GM19395 (cell line): ENCODE measurements at regions not wholly inside any gene's neighbourhood (a gene's known extent, or its start where the extent isn't known, plus 50 kb on each side); places are given as distances from the start of the nearest gene placed in this dataset.

ENCODE experiments used
- ATAC-seq: cut with Tn5 transposase; IDR thresholded peaks from one replicate; pipeline ENCODE4 v1.9.1; 2021; ENCODE audit warnings: mild to moderate bottlenecking, moderate library complexity; ENCODE audit not compliant: unreplicated experiment

DNA sequence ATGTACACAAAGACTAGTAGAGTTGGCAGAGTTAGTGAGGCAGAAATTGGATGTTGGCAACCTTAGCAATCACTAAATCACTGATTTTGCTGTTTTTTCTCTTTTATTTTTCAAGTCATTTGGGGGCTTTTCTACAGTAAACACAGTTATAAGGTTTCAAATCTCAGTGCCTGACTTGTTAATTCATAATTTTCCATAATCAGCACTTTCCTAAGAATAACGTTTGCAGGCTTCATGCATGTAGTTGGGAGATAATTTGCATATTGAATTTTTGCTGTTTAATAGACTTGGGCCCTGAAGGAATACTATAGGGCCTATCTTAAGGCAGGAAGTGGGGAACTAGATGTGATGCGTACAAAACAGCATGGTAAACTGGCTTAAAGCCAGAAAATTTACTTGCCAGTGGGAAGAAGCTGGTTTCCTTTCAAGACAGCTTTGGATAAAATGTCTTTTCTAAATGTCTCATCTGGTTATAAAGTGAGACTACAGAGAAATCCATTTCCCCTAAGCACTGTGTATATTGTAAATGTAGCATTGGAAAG is 127.2 kb upstream of the SMIM21 start:
- ATAC-seq = no peak

DNA sequence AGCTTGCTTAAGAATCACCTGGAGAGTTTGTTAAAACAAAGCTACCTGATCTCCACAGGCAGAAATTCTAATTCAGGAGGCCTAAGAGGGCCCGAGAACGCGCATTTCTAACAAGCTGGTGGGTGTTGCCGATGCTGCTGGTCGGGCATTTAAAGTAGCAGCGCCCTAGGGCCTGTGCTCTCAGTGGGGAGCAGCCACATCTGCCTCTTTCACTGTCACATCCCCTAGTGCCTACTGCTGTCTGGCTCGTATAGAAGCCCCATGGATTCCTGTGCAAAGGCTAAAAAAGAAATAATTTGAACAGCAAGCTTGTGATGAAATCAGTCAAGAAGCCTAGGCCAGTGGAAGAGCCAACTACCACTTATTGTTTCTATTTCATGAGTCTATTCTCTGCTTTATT is 126.7 kb upstream of the SMIM21 start:
- no peak for ATAC-seq

DNA sequence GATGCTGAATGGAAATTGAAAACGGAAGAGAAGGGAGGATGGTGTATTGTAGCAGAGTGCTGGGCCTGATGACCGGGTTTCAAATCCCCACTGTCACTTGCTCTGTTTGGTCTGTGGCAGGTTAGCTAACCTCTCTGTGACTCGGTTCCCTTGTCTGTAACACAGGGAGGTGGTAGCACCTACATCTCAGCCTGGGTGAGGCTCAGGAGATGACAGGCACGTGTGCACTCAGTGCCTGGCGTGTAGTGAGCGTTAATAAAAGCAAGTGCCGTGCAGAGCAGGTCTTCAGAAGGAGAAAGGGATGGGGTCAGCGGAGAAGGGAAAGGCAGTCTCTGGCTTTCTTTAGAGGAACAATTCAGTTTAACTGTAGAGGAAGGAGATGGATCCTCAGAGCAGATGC is 125.5 kb upstream of the SMIM21 start:
- ATAC-seq = no peak

DNA sequence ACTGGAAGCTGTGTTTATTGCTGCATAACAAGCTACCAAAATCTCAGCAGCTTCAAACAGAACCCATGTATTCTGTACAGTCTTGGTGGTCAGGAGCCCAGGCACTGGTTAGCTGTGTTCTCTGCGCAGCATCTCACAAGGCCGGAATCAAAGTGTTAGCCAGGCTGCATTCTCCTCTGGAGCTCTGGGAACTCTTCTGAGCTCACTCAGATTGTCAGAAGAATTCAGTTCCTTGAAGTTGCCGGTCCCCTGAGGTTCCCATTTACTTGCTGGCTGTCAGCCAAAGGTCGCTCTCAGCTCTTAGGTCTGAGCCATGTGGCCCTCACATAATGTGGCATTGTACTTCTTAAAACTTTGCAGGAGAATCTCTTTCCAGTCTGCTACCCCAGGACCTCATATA is 123.6 kb upstream of the SMIM21 start:
- no peak for ATAC-seq

DNA sequence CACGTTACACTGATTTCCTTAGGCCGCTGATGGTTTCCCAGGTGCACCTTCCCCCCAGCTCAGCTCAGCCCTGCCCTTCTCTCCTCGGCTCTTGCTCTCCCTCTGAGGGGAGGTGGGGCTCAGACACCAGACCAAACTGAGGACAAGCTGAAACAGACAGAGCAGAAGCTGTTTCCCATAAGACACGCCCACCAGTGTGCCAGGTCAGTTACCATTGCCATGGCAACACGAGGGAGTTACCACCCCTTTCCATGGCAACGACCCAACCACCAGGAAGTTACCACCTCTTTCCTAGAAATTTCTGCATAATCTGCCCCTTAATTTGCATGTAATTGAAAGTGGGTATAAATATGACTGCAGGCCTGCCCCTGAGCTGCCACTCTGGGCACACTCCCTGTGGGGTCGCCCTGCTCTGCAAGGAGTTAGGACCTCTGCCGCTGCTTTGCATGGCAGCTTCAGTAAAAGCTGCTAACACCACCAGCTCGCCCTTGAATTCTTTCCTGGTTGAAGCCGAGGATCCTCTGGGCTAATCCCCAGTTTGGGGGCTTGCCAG is 120.9 kb upstream of the SMIM21 start:
- no peak for ATAC-seq

DNA sequence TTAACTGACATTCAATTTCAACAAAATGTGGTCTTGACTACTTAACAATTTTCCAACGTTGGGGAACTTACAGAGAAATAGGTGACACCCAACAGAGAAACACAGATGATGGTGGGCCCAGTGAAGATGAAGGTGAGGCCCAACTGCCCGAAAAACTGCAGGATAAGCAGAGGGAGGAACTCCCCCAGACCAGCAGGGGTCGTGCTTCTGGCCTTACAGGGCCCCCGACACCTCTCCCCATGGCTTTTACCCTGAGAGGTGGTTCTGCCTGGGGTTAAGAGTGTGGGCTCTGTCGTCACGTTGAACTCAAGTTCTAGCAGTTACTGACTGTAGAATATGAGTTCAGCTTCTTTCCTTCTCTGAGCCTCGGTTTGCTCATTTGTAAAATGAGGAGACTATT is 119.5 kb upstream of the SMIM21 start:
- no peak for ATAC-seq

DNA sequence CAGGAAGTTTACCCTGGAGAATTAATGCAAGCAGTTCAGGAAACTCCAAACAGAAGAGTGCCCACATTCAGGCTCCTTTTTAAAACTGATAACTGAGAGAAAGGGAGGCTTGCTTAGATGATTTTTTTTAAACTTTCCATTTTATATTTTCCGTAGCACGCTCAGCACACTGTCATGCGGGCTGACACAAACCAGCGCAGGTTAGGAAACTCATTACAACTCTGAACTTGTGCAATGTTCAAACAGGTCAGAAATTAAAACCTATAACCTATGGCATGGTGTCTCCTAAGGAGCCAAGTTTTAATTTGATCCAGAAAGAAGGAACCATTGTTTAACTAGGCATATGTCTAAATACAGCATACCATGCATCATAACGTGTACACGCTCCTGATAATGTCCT is 117.7 kb upstream of the SMIM21 start:
- no peak for ATAC-seq

DNA sequence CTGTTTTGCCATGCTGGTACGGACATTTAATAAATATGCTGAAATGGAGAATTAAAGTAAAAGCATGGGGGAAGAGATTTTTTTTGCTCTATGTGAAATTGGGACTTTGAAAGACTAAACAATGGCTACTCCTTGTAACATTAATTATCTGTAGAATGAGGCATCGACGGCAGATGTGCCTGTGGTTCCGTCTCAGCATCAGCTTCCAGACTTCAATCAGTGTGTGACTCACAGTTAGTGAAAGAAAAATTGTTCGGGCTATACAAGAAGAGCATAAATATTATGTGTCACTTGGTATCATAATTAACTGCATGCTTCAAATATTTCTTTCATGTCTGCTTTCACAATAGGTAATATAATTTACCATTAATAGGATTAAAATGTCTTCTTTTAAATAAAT is 117.0 kb upstream of the SMIM21 start:
- no peak for ATAC-seq

DNA sequence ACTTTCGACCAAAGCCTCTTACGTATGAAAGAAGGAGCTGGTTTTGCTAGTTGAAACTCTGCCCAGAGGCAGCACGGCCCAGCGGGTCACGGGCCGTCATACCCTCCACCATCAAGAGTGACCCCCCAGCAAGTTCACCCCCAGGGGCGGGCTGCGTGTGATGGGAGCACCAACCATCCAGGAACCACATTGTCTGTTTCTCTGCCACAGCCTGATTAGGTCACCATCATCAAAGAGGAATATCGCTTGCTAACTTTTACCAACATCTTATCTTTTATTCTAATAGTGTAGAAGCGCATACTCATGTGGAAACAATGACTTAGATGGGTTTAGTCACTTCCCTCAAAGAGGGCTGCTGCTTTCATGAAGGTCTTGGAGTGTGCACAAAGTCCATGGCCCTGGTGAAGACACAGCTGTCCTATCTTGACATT is 116.6 kb upstream of the SMIM21 start:
- ATAC-seq = no peak

DNA sequence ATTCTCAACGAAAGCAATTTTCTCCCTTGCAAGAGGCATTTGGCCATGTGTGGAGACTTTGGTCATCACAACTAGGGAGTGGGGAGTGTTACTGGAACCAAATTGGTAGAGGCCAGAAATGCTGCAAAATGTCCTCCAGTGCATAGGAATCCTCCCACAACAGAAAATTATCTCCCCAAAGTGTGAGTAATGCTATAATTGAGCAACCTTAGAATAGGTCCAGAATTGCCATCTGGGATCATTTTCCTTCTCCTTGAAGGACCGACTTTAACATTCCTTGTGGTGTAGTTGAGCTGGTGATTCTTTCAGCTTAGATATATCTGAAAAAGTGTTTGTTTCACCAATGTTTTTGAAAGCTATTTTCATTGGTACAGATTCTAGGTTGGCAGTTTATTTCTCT is 111.2 kb upstream of the SMIM21 start:
- no peak for ATAC-seq

DNA sequence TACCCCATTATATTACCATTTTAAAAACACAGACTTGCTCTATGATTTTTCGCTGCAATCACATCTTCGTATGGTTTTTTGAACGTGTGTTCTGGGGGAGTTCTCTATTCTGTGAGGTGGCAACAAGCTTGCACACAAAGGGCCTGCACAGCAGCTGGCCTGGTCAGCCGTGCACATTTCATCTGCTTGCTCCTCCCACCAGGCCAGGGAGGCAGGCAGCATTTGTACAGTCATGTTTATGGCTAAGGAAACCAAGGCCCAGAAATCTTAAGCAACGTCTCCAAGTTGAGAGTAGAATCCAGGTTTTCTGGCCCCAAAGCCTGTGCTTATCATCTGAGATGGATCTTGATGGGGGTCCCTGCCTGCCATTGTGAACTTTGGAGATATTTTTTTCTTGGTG is 106.4 kb upstream of the SMIM21 start:
- no peak for ATAC-seq

DNA sequence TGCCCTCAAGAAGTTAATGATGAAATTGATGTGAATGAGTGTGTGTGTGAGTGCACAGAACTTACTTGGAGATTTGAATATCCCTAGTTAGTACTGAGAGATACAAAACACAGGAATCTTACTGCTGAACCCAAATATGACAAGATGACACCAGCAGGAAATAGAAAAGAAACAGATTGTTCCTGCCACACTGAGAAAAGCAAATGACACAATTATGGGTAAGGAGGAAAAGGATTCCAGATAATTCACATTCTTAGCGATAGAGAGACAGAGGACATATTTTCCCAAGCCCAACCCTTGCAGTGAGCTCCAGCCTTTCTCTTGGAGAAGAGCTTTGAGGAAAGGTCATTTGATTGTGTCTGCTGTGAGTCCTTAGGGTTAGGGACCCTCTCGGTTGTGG is 105.7 kb upstream of the SMIM21 start:
- ATAC-seq = no peak

DNA sequence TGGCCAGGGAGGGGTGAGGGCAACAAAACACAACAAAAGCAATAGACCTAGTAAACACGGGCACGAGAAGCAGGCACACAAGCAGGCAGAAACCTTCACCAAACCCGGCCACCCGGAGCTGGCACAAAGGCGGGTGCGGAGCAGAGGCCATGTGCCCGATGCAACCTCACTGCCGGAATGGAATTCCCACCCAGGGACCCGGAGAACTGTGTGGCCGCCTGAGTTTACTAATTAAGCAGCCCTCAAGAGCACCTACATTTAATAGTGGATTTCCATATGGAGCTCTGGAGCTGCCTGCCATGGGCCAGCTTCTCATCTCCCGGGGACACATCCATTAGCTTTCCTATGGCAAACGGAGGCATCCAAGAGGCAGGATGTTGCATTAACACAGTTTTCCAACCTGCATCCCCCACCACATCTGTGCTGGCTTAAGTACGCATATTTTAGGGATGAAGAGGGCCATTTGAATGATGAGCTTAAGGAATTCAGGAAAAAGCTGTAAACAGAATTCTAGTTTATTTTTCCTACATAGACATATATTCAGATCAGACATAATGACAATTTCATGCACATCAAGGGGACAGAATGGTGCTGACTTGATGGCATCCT is 104.5 kb upstream of the SMIM21 start:
- no peak for ATAC-seq

DNA sequence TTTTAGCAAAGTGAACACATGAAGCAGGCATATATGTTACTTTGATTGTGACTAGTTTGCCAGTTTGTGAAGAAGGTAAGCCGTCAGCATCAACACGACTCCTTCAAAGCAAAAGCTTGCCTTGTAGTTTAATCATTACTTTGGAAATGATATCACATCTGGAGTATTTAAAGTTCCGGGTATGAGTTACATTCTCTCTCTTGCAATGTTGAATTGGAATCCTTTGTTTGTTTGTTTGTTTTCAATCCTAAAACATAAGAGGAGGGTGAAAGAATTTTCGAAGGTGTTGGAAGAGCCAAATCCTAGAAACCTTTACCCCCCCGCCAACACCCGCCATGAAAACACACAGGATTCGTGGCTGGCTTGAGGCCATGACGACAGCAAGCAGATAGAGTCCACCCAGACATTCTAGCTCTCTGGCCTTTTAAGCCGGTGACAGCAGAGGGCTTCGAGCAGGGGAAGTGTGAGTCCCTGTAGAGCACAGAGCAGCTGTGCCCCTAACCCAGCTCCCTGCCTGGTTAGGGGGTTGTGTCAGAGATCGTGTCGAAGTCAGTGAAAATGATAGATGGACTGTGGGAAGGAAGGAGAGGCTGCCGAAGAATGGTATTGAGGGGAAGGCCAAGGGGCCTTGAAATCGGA is 103.8 kb upstream of the SMIM21 start:
- ATAC-seq = no peak

DNA sequence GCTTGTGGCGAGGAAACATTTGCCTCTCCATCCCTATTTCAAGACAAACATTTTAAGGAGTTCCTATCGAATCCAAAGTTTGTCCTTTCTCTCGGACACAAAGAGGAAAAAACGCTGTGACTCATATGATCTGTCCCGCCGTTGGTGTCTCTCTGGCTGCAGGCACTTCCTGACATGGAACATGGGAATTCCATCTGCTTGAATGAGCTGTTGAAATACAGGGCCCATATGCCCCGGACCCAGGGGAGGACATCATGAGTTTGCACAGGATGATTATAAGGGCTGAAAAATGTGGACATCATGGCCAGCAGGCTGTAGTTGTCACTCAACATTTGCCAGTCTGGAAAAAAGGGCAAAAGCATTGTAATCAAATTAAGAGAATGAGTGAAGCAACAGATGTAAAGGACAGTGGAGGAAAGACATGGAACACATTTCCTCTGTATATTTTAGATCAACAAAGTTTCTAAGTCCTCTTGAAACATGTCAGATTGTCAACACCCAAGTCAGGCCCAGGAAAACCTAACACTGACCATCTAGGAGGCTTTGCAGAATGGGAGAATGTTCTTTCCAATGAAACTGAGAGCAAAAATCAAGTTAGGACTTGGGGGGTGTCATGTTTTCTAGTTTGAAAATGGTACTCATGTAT is 103.2 kb upstream of the SMIM21 start:
- no peak for ATAC-seq

DNA sequence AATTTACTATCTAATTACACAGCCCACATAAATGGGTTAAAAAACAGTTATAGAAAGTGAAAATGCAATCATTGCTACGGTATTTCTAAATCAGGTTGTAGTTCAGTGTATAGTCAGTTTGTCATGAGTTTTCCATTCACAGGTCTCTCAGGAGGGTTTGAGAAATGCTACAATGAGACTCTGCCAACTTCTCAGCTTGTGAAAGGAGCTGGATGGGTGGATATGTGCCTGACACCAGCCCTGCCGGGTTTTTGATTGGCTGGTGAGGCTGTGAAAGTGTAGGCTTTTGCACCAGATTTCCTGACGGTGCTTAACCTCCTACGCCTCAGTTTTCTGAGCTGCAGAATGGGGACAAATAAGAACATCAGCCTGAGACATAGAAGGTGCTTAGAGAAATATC is 102.6 kb upstream of the SMIM21 start:
- no peak for ATAC-seq

DNA sequence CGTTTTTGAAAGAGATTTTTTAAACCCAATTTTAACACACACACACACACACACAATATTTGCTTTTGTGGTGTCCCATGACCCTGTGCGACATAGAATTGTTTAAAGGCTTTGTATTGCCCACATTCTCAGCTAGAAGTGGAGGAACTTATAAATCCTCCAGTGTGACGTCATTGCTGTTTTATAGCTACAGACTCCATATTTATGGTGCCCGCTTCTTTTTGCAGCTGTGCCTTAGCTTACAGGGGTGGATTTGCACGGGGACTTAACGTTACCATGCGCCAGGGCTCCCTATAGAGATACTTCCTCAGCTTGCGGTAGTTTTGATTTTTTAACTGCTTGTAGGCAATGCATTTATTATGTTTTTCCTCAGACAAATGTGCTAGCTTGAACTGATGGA is 101.9 kb upstream of the SMIM21 start:
- ATAC-seq = no peak

DNA sequence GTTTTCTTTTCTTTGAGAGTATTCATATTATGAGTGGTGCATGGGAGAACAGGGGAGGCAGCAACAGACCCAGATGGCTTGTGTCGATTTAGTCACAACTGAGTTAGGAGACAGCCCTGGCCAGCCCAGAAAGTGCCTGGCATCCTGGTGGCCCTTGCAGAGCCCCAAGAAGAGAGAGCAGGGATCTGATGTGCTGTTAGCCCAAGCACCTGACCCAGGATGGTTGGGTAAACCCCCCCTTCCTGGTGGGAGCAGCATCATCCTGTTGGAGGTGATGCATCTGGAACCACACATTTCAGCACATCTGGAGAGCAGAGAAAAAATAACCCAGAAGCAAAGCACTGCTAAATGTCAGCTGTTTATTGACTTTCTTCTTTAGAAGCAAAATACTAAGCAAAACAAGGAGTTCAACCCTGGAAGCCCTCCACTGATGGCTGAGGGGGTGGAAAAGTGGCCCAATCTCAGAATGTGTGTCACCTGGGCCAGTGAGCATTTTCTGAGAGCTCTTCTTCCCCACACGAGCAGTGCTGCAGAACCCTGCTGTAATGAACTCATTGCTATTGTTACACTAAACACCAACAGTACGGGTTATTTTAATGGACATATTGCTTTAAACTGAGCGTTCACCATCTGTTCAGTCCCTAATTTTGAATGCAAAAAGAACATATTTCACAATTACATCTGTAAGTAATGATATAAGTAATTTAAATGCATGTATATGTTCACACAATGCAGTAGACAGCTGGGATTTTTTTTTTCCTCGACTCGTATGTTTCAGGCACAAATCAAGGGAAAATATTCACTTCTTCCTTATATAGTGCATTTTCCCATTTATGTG is 100.6 kb upstream of the SMIM21 start:
- ATAC-seq = no peak

DNA sequence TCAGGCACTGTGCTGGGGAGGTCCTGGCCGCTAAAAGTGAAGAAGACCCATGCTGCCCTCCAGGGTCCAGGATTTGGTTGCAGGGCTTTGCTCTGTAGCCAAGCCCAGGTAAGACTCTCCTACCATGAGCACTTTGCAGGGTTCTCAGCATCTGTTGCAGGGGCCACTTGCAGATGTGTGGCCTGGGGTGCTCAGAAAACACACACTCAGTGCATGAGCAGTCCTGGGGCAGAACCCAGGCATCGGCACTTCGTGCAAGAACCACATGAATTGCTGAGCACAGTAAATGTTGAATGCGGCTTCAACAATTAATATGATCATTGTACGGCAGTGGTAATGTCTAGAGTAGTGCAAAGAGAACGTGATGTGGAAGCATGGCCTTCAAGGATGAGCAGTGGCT is 98.5 kb upstream of the SMIM21 start:
- no peak for ATAC-seq

DNA sequence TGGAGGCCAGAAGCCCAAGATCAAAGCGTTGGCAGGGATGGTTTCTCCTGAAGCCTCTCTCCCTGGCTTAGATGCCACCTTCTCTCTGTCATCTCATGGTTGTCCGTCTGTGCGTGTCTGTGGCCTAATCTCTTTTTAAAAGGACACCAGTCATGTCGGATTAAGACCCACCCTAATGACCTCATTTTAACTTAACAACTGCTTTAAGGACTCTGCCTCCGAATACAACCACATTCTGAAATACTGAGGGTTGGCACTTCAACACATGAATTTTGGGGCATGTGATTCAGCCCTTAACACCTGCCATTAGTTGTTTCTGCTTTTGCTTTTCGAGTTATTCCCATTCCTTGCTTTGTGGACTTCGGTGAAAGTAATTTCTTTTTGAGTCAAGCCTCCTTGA is 97.8 kb upstream of the SMIM21 start:
- no peak for ATAC-seq

DNA sequence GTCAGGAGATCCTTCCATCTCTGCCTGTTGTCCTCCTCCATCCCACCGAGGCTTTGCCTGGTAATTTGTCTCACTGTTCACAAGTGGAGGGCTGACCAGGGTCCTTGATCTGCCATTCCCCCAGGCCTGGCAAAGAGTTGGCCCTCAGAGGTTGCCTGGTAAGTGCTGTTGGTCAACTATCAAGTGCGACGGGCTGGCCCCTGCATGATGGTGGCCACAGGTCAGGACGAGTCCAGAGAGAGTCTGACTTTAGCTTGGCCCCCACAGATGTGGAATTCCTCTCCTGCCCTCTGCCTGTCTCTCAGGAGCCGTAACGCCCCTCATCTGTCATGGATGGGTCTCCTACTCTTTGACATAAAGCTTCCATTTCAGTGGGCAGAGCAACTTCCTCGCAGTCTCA is 97.3 kb upstream of the SMIM21 start:
- ATAC-seq = no peak
